GM23248 (cell line): ENCODE measurements at regions not wholly inside any gene's neighbourhood (a gene's known extent, or its start where the extent isn't known, plus 50 kb on each side); places are given as distances from the start of the nearest gene placed in this dataset.

ENCODE experiments used
- DNase-seq: peaks from one replicate; pipeline ENCODE4 v3.0.0-alpha.2; 2015
- H2AFZ ChIP-seq: fragments of 200-600 bp; sonication (generic); 2 replicates; pipeline ENCODE4 v1.6.1; 2016; ENCODE audit warnings: antibody characterized with exemption
- H3F3A ChIP-seq: fragments of 200-600 bp; sonication (generic); 2 replicates; pipeline ENCODE4 v1.6.1; 2016; ENCODE audit warnings: mild to moderate bottlenecking, antibody characterized with exemption, mixed run types; ENCODE audit not compliant: insufficient read depth
- H3K27ac ChIP-seq: fragments of 200-600 bp; sonication (generic); 2 replicates; pipeline ENCODE4 v1.5.1; 2016; ENCODE audit warnings: mild to moderate bottlenecking
- H3K27me3 ChIP-seq: fragments of 200-600 bp; sonication (generic); replicated peaks from 2 replicates; pipeline ENCODE4 v1.6.1; 2016; ENCODE audit warnings: mild to moderate bottlenecking; ENCODE audit not compliant: insufficient read depth
- H3K36me3 ChIP-seq: fragments of 200-600 bp; sonication (generic); 2 replicates; pipeline ENCODE4 v1.6.1; 2016; ENCODE audit warnings: low read depth, mild to moderate bottlenecking
- H3K4me1 ChIP-seq: fragments of 200-600 bp; sonication (generic); 2 replicates; pipeline ENCODE4 v1.6.1; 2016; ENCODE audit warnings: mild to moderate bottlenecking; ENCODE audit not compliant: insufficient read depth
- H3K4me2 ChIP-seq: fragments of 200-600 bp; sonication (generic); one replicate; pipeline ENCODE4 v1.6.1; 2016; ENCODE audit warnings: mild to moderate bottlenecking; ENCODE audit not compliant: unreplicated experiment
- H3K4me3 ChIP-seq: fragments of 200-600 bp; sonication (generic); 2 replicates; pipeline ENCODE4 v1.5.1; 2016; ENCODE audit warnings: mild to moderate bottlenecking
- H3K79me2 ChIP-seq: fragments of 200-600 bp; sonication (generic); 2 replicates; pipeline ENCODE4 v1.6.1; 2016; ENCODE audit warnings: mild to moderate bottlenecking; ENCODE audit not compliant: insufficient read depth
- H3K9ac ChIP-seq: fragments of 200-600 bp; sonication (generic); 2 replicates; pipeline ENCODE4 v1.6.1; 2016; ENCODE audit warnings: mild to moderate bottlenecking
- H3K9me2 ChIP-seq: fragments of 200-600 bp; sonication (generic); 2 replicates; pipeline ENCODE4 v1.6.1; 2016; ENCODE audit warnings: mixed run types, mild to moderate bottlenecking, moderate library complexity; ENCODE audit not compliant: insufficient read depth
- H3K9me3 ChIP-seq: fragments of 200-600 bp; sonication (generic); one replicate; pipeline ENCODE4 v1.6.1; 2017; ENCODE audit warnings: low read depth
- H4K20me1 ChIP-seq: fragments of 200-600 bp; sonication (generic); 2 replicates; pipeline ENCODE4 v1.6.0; 2016; ENCODE audit not compliant: insufficient read depth
- EZH2 ChIP-seq: fragments of 200-600 bp; sonication (generic); IDR thresholded peaks from 2 replicates; pipeline ENCODE4 v1.6.1; 2018; ENCODE audit warnings: antibody characterized with exemption, mild to moderate bottlenecking; ENCODE audit not compliant: insufficient read depth, poor library complexity, severe bottlenecking
- EZH2phosphoT487 ChIP-seq: fragments of 200-600 bp; sonication (generic); IDR thresholded peaks from 2 replicates; pipeline ENCODE4 v1.6.1; 2018; ENCODE audit warnings: antibody characterized with exemption, moderate library complexity, mild to moderate bottlenecking, low read depth; ENCODE audit not compliant: insufficient read depth
- WGBS, 2 experiments: methylation state at CpG; one replicate each; pipeline ENCODE4 v1.1.6; 2015 to 2017; ENCODE audit warnings: low lambda C conversion rate in 2 of 2, low coverage in 1 of 2; ENCODE audit errors: missing lambda C conversion rate in 2 of 2; 5-methylcytosine and 5-hydroxymethylcytosine counted together
- in situ Hi-C: fragments of 300-500 bp; cut with MboI; formaldehyde crosslinking; loops from 2 replicates; pipeline ENCODE4 v1.15.0; 2020

- Histone ChIP-seq H3K4me3 (no peak overlapping the region), H3K36me3 (no peaks in the 10 kb centered on the region), H3K9me2 (no peaks in the 10 kb centered on the region), H3F3A (peaks cover 41% of the 10 kb centered on the region), H3K27me3 (peaks cover 26% of the 10 kb centered on the region), H3K9me3 (no peaks in the 10 kb centered on the region), H4K20me1 (no peaks in the 10 kb centered on the region), H3K9ac (no peak overlapping the region), H3K4me2 (no peak overlapping the region), H2AFZ (no peak overlapping the region), H3K4me1 (peaks cover 44% of the 10 kb centered on the region), H3K79me2 (no peaks in the 10 kb centered on the region), H3K27ac (no peak overlapping the region)
- in situ Hi-C loops, result no loop called here
- TF ChIP-seq EZH2, result no peak
- no peak for TF ChIP-seq EZH2phosphoT487
- peak; percentile 27 for DNase-seq
- WGBS, 2 experiments, result 31 to 42% methylated on average over 3 of the region's 3 CpGs
These were observed 357.7 kb upstream of the BOD1L1 start for GRCh38 chr4:13984991-13985800.

DNA sequence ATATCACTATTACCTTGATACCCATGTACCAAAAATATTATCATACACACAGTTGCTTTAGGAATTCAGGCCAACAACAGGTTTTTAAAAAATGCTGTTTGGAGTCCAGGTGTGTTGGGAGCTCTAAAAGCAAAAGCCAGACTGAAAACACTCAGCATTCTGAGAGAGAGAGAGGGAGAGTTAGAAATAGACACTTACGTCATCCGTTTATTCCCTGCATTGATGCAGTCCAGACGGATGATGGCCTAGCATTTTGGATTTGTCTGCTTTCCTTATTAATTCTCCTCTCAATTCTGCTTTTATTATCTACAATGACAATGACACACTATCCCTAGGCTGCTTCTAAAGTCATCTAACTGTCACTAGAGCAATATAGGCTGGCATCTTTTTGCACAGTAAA lies 358.3 kb upstream of the BOD1L1 start:
- H4K20me1 ChIP-seq, result no peaks in the 10 kb centered on the region
- peaks cover 26% of the 10 kb centered on the region for H3K27me3 ChIP-seq
- peaks cover 41% of the 10 kb centered on the region for H3F3A ChIP-seq
- no peak overlapping the region for H3K4me3 ChIP-seq
- no peak for DNase-seq
- no peaks in the 10 kb centered on the region for H3K79me2 ChIP-seq
- H2AFZ ChIP-seq, result no peak overlapping the region
- no peak overlapping the region for H3K27ac ChIP-seq
- peaks cover 42% of the 10 kb centered on the region for H3K4me1 ChIP-seq
- no peaks in the 10 kb centered on the region for H3K36me3 ChIP-seq
- no peaks in the 10 kb centered on the region for H3K9me3 ChIP-seq
- in situ Hi-C loops, result no loop called here
- H3K4me2 ChIP-seq, result no peak overlapping the region
- H3K9me2 ChIP-seq, result no peaks in the 10 kb centered on the region
- no peak overlapping the region for H3K9ac ChIP-seq
- WGBS, 2 experiments, result 74 to 75% methylated on average over 3 of the region's 3 CpGs
- TF ChIP-seq EZH2 (no peak), EZH2phosphoT487 (no peak)

DNA sequence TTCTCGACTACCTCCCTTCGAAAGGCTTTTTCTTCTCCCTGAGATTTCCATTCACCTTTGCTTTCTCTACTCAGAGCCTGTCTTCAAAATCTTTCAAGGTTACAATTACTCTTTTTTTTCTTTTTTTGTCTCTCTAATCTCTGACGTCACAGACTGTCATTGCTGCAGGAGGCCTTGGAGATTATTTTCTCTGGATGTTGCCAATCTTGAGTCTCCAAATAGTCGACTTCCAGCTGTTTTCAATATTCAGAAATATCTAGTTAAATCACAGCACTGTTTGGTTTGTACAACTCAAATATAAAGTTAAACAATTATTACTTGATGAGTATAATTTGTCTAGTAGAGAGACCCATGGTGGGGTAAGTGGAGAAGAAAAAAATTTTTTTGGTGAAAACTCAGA lies 359.0 kb upstream of the BOD1L1 start:
- no peaks in the 10 kb centered on the region for H4K20me1 ChIP-seq

DNA sequence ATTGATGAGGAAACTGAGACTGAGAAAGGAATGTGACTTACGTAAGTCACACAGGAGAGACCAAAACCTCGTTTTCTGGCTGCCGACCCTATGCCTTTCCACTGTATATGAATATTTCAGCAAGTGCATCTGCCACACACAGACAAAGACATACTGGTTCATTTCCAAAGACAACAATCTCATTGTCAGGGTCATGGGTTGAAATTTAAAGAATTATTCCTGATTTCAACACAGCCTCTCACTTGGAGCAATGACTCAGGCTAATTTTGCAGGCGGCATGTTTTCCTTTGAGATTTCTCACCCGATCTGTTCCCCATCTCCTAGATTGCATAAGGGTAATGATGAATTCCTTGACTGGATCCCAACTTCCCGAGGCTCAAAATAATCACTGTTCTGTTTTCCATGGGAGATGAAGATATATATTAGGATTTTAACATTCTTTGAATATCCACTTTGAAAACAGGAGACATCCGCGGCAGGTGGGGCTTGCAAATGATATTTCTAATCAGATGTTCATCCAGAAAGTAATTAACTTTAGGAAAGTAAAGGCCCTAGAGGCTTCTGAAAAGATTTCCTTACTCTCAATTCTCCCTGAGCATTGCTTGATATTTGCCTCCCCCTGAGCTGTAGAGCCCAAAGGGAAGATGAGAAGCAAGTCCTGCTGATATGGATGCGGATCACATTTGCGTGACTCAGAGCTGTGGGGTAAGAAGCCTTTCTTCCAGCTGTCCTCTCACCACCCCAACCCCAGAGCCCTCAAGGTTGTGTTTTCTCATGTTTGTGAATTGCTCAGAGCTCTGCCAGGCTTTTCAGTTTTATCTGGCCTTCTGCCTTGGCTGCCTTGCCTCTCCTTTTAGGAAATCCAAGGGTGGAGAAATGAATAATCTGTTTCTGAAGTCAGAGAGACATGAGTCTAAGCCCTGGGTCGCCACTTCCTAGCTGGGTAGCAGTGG lies 361.1 kb upstream of the BOD1L1 start:
- peaks cover 37% of the 10 kb centered on the region for H3K4me1 ChIP-seq
- H3K9me3 ChIP-seq, result no peaks in the 10 kb centered on the region
- H3K9ac ChIP-seq, result peak overlapping the region; percentile 62
- H2AFZ ChIP-seq, result no peak overlapping the region
- peaks cover 43% of the 10 kb centered on the region for H3F3A ChIP-seq
- 15 to 18% methylated on average over 11 of the region's 11 CpGs for WGBS, 2 experiments
- H3K27me3 ChIP-seq, result 0 out of 2 replicates have a peak, but pooled peaks cover 12% of the 10 kb centered on the region
- H3K4me3 ChIP-seq, result peak overlapping the region; percentile 27
- H3K79me2 ChIP-seq, result no peaks in the 10 kb centered on the region
- no peaks in the 10 kb centered on the region for H4K20me1 ChIP-seq
- in situ Hi-C loops, result no loop called here
- H3K36me3 ChIP-seq, result no peaks in the 10 kb centered on the region
- TF ChIP-seq EZH2, result no peak
- no peak for TF ChIP-seq EZH2phosphoT487
- peak overlapping the region; percentile 89 for H3K27ac ChIP-seq
- H3K4me2 ChIP-seq, result peak overlapping the region; percentile 67
- peak; percentile 97 for DNase-seq
- H3K9me2 ChIP-seq, result no peaks in the 10 kb centered on the region

More for the DNA sequence above, 359.0 kb upstream of the BOD1L1 start:
- Histone ChIP-seq H2AFZ (no peak overlapping the region), H3K36me3 (no peaks in the 10 kb centered on the region), H3K79me2 (no peaks in the 10 kb centered on the region), H3K9me3 (no peaks in the 10 kb centered on the region), H3K27ac (no peak overlapping the region), H3K4me2 (no peak overlapping the region), H3K4me3 (no peak overlapping the region), H3K9ac (no peak overlapping the region), H3K9me2 (no peaks in the 10 kb centered on the region), H3K4me1 (peaks cover 37% of the 10 kb centered on the region), H3F3A (peaks cover 43% of the 10 kb centered on the region), H3K27me3 (peaks cover 22% of the 10 kb centered on the region)
- in situ Hi-C loops, result no loop called here
- no peak for TF ChIP-seq EZH2
- TF ChIP-seq EZH2phosphoT487, result no peak
- 69 to 80% methylated on average over 4 of the region's 4 CpGs for WGBS, 2 experiments
- DNase-seq, result no peak
